ENCODE measurements at regions not wholly inside any gene's neighbourhood (a gene's known extent, or its start where the extent isn't known, plus 50 kb on each side); places are given as distances from the start of the nearest gene placed in this dataset.

DNA sequence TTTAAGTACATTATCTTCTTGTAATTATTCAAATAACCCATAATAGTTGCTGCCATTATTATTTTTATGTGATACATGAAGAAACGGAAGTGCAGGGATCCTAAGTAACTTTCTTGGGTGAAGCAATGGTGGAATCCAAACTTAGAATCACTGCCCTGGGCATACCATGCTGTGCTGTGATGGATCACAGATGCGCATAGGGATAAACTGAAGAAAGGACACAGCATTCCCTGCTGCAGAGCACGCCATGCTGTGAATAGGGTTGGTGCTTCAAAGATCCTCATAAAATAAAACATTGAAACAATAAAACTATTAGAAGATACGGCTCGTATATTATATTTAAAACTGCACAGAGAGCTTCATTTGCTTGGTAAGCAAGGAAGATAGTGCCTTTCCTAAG, 211.7 kb upstream of the ADAMTS16 start:
- no peaks in the 10 kb centered on the region for H3K9me3 ChIP-seq
- WGBS, 3 donors = 90 to 97% (median 91%) methylated on average over 5 of the region's 5 CpGs
- no peak for TF ChIP-seq CTCF (IDR thresholded peaks at IDR 0.05)
- no peak for TF ChIP-seq EP300 (IDR thresholded peaks at IDR 0.05)
- no peak for TF ChIP-seq POLR2A (IDR thresholded peaks at IDR 0.05)
- H3K27ac ChIP-seq = no peak overlapping the region
- intact Hi-C loops (cut with DNase I) = no loop called here
- peaks cover 2% of the 10 kb centered on the region for H3K4me1 ChIP-seq (ENCODE audit: insufficient read depth)
- no peak for DNase-seq
- no peaks in the 10 kb centered on the region for H3K36me3 ChIP-seq
- H3K4me3 ChIP-seq = no peak overlapping the region
- no peaks in the 10 kb centered on the region for H3K27me3 ChIP-seq

DNA sequence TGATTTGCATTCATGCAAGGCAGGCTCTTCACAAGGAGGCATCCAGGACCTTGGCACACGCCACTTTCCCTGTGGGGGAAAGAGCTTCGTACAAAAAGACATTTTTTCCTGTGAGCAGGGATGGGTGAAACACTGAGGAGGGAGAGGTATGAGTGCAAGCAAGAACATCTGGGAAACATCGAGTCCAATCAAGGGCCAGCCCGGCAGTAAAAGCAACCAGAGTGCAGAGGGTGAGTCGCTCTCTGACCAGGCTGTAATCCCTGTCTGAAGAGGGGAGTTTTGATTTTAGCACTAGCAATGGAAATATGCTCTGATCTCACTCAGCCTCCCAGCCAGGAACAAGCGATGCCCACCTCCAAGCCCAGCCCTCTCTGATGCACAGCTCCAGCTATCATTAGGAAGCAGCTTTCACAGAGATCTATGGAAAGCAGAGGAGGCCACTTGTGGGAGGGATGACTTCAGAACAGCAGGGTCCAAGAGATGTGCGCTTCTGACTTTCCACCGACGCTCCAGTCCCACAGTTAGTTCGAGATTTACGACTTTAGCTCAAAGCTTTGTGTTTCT, 211.0 kb upstream of the ADAMTS16 start:
- peaks cover 2% of the 10 kb centered on the region for H3K4me1 ChIP-seq (ENCODE audit: insufficient read depth)

GRCh38 chr5:4939042-4939781, 200.9 kb upstream of the ADAMTS16 start:
- Histone ChIP-seq H3K4me3 (no peak overlapping the region), H3K9me3 (no peaks in the 10 kb centered on the region), H3K27ac (no peak overlapping the region), H3K36me3 (no peaks in the 10 kb centered on the region), H3K4me1 (ENCODE audit: insufficient read depth) (no peaks in the 10 kb centered on the region), H3K27me3 (no peaks in the 10 kb centered on the region)
- 88 to 89% (median 88%) methylated on average over 15 of the region's 15 CpGs for WGBS, 3 donors
- intact Hi-C loops (cut with DNase I) = loop anchor here in 2 of 4 donors (5.0 kb wide), 1 partner anchor 57 kb away; no protein-coding TSS in a partner anchor
- TF ChIP-seq CTCF (IDR thresholded peaks at IDR 0.05) (no peak), POLR2A (IDR thresholded peaks at IDR 0.05) (no peak), EP300 (IDR thresholded peaks at IDR 0.05) (no peak)
- DNase-seq = no peak

More for the DNA sequence above, 211.0 kb upstream of the ADAMTS16 start:
- Histone ChIP-seq H3K36me3 (no peaks in the 10 kb centered on the region), H3K9me3 (no peaks in the 10 kb centered on the region), H3K27me3 (no peaks in the 10 kb centered on the region), H3K4me3 (no peak overlapping the region), H3K27ac (no peak overlapping the region)
- TF ChIP-seq POLR2A (IDR thresholded peaks at IDR 0.05) = no peak
- TF ChIP-seq EP300 (IDR thresholded peaks at IDR 0.05) = no peak
- no peak for TF ChIP-seq CTCF (IDR thresholded peaks at IDR 0.05)
- intact Hi-C loops (cut with DNase I) = no loop called here
- WGBS, 3 donors = 58 to 70% (median 69%) methylated on average over 11 of the region's 11 CpGs
- DNase-seq = no peak

- H3K9me3 ChIP-seq = no peaks in the 10 kb centered on the region
- no peak for DNase-seq
- no peaks in the 10 kb centered on the region for H3K27me3 ChIP-seq
- intact Hi-C loops (cut with DNase I) = loop anchor here in 2 of 4 donors (5.0 kb wide), 1 partner anchor 59 kb away; no protein-coding TSS in a partner anchor
- 88 to 91% (median 90%) methylated on average over 12 of the region's 12 CpGs for WGBS, 3 donors
- H3K4me3 ChIP-seq = no peak overlapping the region
- TF ChIP-seq CTCF (IDR thresholded peaks at IDR 0.05) (no peak), POLR2A (IDR thresholded peaks at IDR 0.05) (no peak), EP300 (IDR thresholded peaks at IDR 0.05) (no peak)
- no peaks in the 10 kb centered on the region for H3K4me1 ChIP-seq (ENCODE audit: insufficient read depth)
- no peak overlapping the region for H3K27ac ChIP-seq
- H3K36me3 ChIP-seq = no peaks in the 10 kb centered on the region
Measured at GRCh38 chr5:4941161-4941560, 199.0 kb upstream of the ADAMTS16 start.

Measured in ovary (tissue), 7 donors.